K562 (cell line): ENCODE measurements at regions not wholly inside any gene's neighbourhood (a gene's known extent, or its start where the extent isn't known, plus 50 kb on each side); places are given as distances from the start of the nearest gene placed in this dataset.

ENCODE experiments used
- ATAC-seq: fragments of 200-7000 bp; cut with Tn5 transposase; 3 replicates; pipeline ENCODE4 v1.9.1; 2020; ENCODE audit warnings: moderate library complexity
- BruUV-seq: library from RNA; stranded (reverse); fragments of 400-500 nt; replicated peaks from 2 replicates; lab custom pipeline; 2021; lab: Mats Ljungman, UMichigan
- CTCF ChIA-PET: fragments of 300-600 bp; formaldehyde crosslinking; extraction: SDS; loops from one replicate; lab custom pipeline; 2021; ENCODE audit warnings: low intra/inter-chr PET ratio; lab: Yijun Ruan, JAX
- POLR2A ChIA-PET: fragments of 300-600, 350-650 bp; sonication (Branson Sonifier 250); formaldehyde crosslinking; extraction: SDS; loops from one replicate; lab custom pipeline; 2021; ENCODE audit warnings: antibody characterized with exemption, inconsistent platforms; lab: Yijun Ruan, JAX
- DNase-seq, 4 experiments: peaks; one replicate each; pipeline versions ENCODE4 v3.0.0 to v3.0.0-alpha.2; 2011 to 2018; ENCODE audit warnings: low spot score in 3 of 4, mixed read lengths in 3 of 4; ENCODE audit errors: extremely low read depth in 1 of 4
- FAIRE-seq: peaks from 2 replicates; lab custom pipeline; 2011; peaks lifted over from hg19 to GRCh38; lab: Jason Lieb, UNC
- H2AFZ ChIP-seq: 2 replicates; pipeline ENCODE4 v1.6.0; 2011; ENCODE audit warnings: low read depth, low read length, control low read depth, inconsistent platforms
- H3K27ac ChIP-seq: fragments of 200-600 bp; 3 replicates; pipeline ENCODE4 v1.8.0; 2011; ENCODE audit warnings: low read depth, mild to moderate bottlenecking, control low read depth, inconsistent platforms, low read length, moderate library complexity, mixed read lengths; ENCODE audit errors: extremely low read depth
- H3K27me3 ChIP-seq, 2 experiments: fragments of 300-600 bp in 1 of 2; 2 replicates in 1 of 2; 3 replicates in 1 of 2; pipeline versions ENCODE4 v1.6.0 to v1.8.0; 2011; ENCODE audit warnings: inconsistent platforms in 2 of 2, low read length in 2 of 2, mild to moderate bottlenecking in 1 of 2, mixed read lengths in 1 of 2, moderate library complexity in 1 of 2; ENCODE audit not compliant: control insufficient read depth in 2 of 2, insufficient read depth in 2 of 2
- H3K36me3 ChIP-seq: fragments of 300-600 bp; 3 replicates; pipeline ENCODE4 v1.8.0; 2011; ENCODE audit warnings: mild to moderate bottlenecking, low read length, inconsistent platforms; ENCODE audit not compliant: control insufficient read depth, insufficient read depth
- H3K4me1 ChIP-seq, 2 experiments: fragments of 200-600 bp in 1 of 2; replicated peaks in 1 of 2; 2 replicates in 1 of 2; 3 replicates in 1 of 2; pipeline versions ENCODE4 v1.5.1 to v1.8.0; 2011; ENCODE audit warnings: inconsistent platforms in 2 of 2, low read length in 2 of 2, mild to moderate bottlenecking in 1 of 2, mixed read lengths in 1 of 2, moderate library complexity in 1 of 2; ENCODE audit not compliant: control insufficient read depth in 2 of 2, insufficient read depth in 2 of 2
- H3K4me2 ChIP-seq: 2 replicates; pipeline ENCODE4 v1.6.1; 2011; ENCODE audit warnings: low read length, control low read depth, inconsistent platforms, mixed read lengths; ENCODE audit not compliant: insufficient read depth
- H3K4me3 ChIP-seq: fragments of 200-600 bp; sonication (generic), shearing (Covaris generic); 2 replicates; pipeline ENCODE4 v1.5.1; 2016; ENCODE audit warnings: control low read depth, inconsistent platforms
- H3K79me2 ChIP-seq: fragments of 200-600 bp; 3 replicates; pipeline ENCODE4 v1.8.0; 2011; ENCODE audit warnings: low read length, inconsistent platforms; ENCODE audit not compliant: control insufficient read depth, insufficient read depth
- H3K9ac ChIP-seq, 2 experiments: 2 replicates each; pipeline versions ENCODE4 v1.6.0 to v1.6.1; 2011; ENCODE audit warnings: low read depth in 2 of 2, low read length in 2 of 2, control low read depth in 1 of 2, inconsistent platforms in 1 of 2, mild to moderate bottlenecking in 1 of 2, mixed read lengths in 1 of 2; ENCODE audit not compliant: insufficient read depth in 1 of 2
- H3K9me1 ChIP-seq: one replicate; pipeline ENCODE4 v1.6.0; 2011; ENCODE audit warnings: inconsistent platforms, mild to moderate bottlenecking, low read length, moderate library complexity; ENCODE audit not compliant: control insufficient read depth, insufficient read depth
- H3K9me3 ChIP-seq: replicated peaks from 2 replicates; pipeline ENCODE4 v1.5.1; 2011; ENCODE audit warnings: low read depth, low read length, inconsistent platforms; ENCODE audit not compliant: control insufficient read depth, insufficient read depth
- H4K20me1 ChIP-seq: replicated peaks from 2 replicates; pipeline ENCODE4 v1.6.1; 2011; ENCODE audit warnings: low read length, inconsistent platforms, mixed read lengths; ENCODE audit not compliant: control insufficient read depth, insufficient read depth
- ATF7 ChIP-seq: fragments of 450-650 bp; IDR thresholded peaks from 2 replicates; pipeline ENCODE4 v1.7.1; 2014; ENCODE audit warnings: mild to moderate bottlenecking, moderate library complexity
- BRD4 ChIP-seq: fragments of 200-600 bp; sonication (generic); IDR thresholded peaks from 2 replicates; pipeline ENCODE4 v1.6.1; 2017; ENCODE audit warnings: inconsistent platforms
- E2F6 ChIP-seq, 2 experiments: IDR thresholded peaks; 2 replicates each; pipeline ENCODE4 v1.6.1; 2011; ENCODE audit warnings: borderline replicate concordance in 1 of 2, control low read depth in 1 of 2, low read depth in 1 of 2, low read length in 1 of 2, mild to moderate bottlenecking in 1 of 2, mixed read lengths in 1 of 2, moderate library complexity in 1 of 2; ENCODE audit not compliant: insufficient read depth in 1 of 2, insufficient read length in 1 of 2, poor library complexity in 1 of 2, severe bottlenecking in 1 of 2; ENCODE audit errors: extremely low read depth in 1 of 2
- HNRNPL ChIP-seq: fragments of 200-400 bp; formaldehyde crosslinking; IDR thresholded peaks from 2 replicates; pipeline ENCODE4 v1.6.1; 2017; ENCODE audit warnings: low read depth, mild to moderate bottlenecking, low read length
- HSF4 ChIP-seq: fragments of 250-450 bp; sonication (Bioruptor Pico); IDR thresholded peaks from 2 replicates; pipeline ENCODE4 v2.1.2; 2022; ENCODE audit warnings: mild to moderate bottlenecking, moderate library complexity, borderline replicate concordance
- KAT7 ChIP-seq: sonication (generic); formaldehyde crosslinking; IDR thresholded peaks from 2 replicates; pipeline ENCODE4 v1.8.0; 2022; ENCODE audit warnings: missing genetic modification reagents, mild to moderate bottlenecking, borderline replicate concordance
- KLF10 ChIP-seq: fragments of 250-450 bp; sonication (Bioruptor Pico); IDR thresholded peaks from 2 replicates; pipeline ENCODE4 v1.6.1; 2021; ENCODE audit warnings: matching md5 sums
- NR2C1 ChIP-seq, 2 experiments: fragments of 450-650 bp; IDR thresholded peaks; 2 replicates each; pipeline ENCODE4 v1.6.1; 2017; ENCODE audit warnings: mild to moderate bottlenecking in 2 of 2, antibody characterized with exemption in 1 of 2, inconsistent platforms in 1 of 2, missing compliant biosample characterization in 1 of 2, missing genetic modification characterization in 1 of 2
- POLR2A ChIP-seq: fragments of 450-650 bp; conservative IDR thresholded peaks from 2 replicates; pipeline ENCODE4 v1.6.1; 2016
- RBFOX2 ChIP-seq: fragments of 200-400 bp; formaldehyde crosslinking; IDR thresholded peaks from 2 replicates; pipeline ENCODE4 v1.6.1; 2017; ENCODE audit warnings: low read depth, mild to moderate bottlenecking, low read length, moderate library complexity
- SAP30 ChIP-seq: fragments of 200-600 bp; sonication (generic); IDR thresholded peaks from 2 replicates; pipeline ENCODE4 v1.6.1; 2012; ENCODE audit warnings: borderline replicate concordance, low read depth, mild to moderate bottlenecking, moderate library complexity, low read length, control low read depth, inconsistent platforms; ENCODE audit not compliant: insufficient read depth, poor library complexity, severe bottlenecking
- YBX1 ChIP-seq: fragments of 450-650 bp; IDR thresholded peaks from 2 replicates; pipeline ENCODE4 v1.7.1; 2016; ENCODE audit warnings: mild to moderate bottlenecking
- ZBTB49 ChIP-seq: sonication (generic); formaldehyde crosslinking; IDR thresholded peaks from 2 replicates; pipeline ENCODE4 v1.8.0; 2022; ENCODE audit warnings: missing genetic modification reagents, mild to moderate bottlenecking, borderline replicate concordance
- ZNF644 ChIP-seq: fragments of 200-800 bp; sonication (Bioruptor generic); IDR thresholded peaks from 2 replicates; pipeline ENCODE4 v1.6.1; 2016; ENCODE audit warnings: low read depth, missing genetic modification characterization, missing compliant biosample characterization
- WGBS: fragments of 100-300 bp; shearing (Covaris generic); methylation state at CpG from one replicate; pipeline ENCODE4 v1.1.6; 2016; ENCODE audit warnings: low coverage, mixed read lengths; ENCODE audit not compliant: insufficient coverage; ENCODE audit errors: missing lambda C conversion rate; 5-methylcytosine and 5-hydroxymethylcytosine counted together
- in situ Hi-C: fragments of 300-500 bp; cut with MboI; formaldehyde crosslinking; loops from 4 replicates; pipeline ENCODE4 v1.15.0; 2018; ENCODE audit warnings: inconsistent platforms, mixed read lengths
- intact Hi-C: fragments of 100-400 bp; cut with micrococcal nuclease; formaldehyde crosslinking; loops from 2 replicates; pipeline ENCODE4 v1.14.2; 2022

- H3K27ac ChIP-seq: no peak overlapping the region
- in situ Hi-C loops: no loop called here
- no peak overlapping the region for H2AFZ ChIP-seq
- H3K4me1 ChIP-seq: no peaks in the 10 kb centered on the region
- no peak for ATAC-seq
- no peak overlapping the region for H3K4me2 ChIP-seq
- no peaks in the 10 kb centered on the region for H3K79me2 ChIP-seq
- CTCF ChIA-PET: no interaction called here
- FAIRE-seq: no peak
- WGBS: 5% methylated on average over 4 of the region's 4 CpGs
- no peaks in the 10 kb centered on the region for H3K9me1 ChIP-seq
- BruUV-seq: no TSS peak
- no peak for TF ChIP-seq ZBTB49
- TF ChIP-seq E2F6 (IDR thresholded peaks at IDR 0.05; ENCODE audit: borderline replicate concordance in 1 of 2, extremely low read depth in 1 of 2, insufficient read depth in 1 of 2, insufficient read length in 1 of 2, low read depth in 1 of 2, low read length in 1 of 2, poor library complexity in 1 of 2, severe bottlenecking in 1 of 2): no peak
- TF ChIP-seq HSF4 (CRISPR knock-in tag): no peak
- no peak for TF ChIP-seq YBX1
- no peak for TF ChIP-seq SAP30
- no peak for TF ChIP-seq HNRNPL
- no peak for TF ChIP-seq ZNF644 (tag)
- no peak for TF ChIP-seq ATF7
- TF ChIP-seq KLF10 (CRISPR knock-in tag): no peak
- no peak for TF ChIP-seq RBFOX2
- no peak for TF ChIP-seq BRD4
- no peak for TF ChIP-seq KAT7 (CRISPR knock-in tag)
- TF ChIP-seq NR2C1 (IDR thresholded peaks at IDR 0.05): no peak
- no peak for TF ChIP-seq NR2C1 (tag; IDR thresholded peaks at IDR 0.05)
- TF ChIP-seq POLR2A: no peak
- no peaks in the 10 kb centered on the region for H3K36me3 ChIP-seq
- DNase-seq: no peak
- H3K9me3 ChIP-seq: no peaks in the 10 kb centered on the region
- POLR2A ChIA-PET: no interaction called here
- intact Hi-C loops: no loop called here
- H3K9ac ChIP-seq: no peak overlapping the region
- H4K20me1 ChIP-seq: no peaks in the 10 kb centered on the region
- no peak overlapping the region for H3K4me3 ChIP-seq
- H3K27me3 ChIP-seq: no peaks in the 10 kb centered on the region
These were observed 805.8 kb downstream of the PLOD2 start for GRCh38 chr3:145355206-145355605.
